ENCODE measurements at regions not wholly inside any gene's neighbourhood (a gene's known extent, or its start where the extent isn't known, plus 50 kb on each side); places are given as distances from the start of the nearest gene placed in this dataset.

DNA sequence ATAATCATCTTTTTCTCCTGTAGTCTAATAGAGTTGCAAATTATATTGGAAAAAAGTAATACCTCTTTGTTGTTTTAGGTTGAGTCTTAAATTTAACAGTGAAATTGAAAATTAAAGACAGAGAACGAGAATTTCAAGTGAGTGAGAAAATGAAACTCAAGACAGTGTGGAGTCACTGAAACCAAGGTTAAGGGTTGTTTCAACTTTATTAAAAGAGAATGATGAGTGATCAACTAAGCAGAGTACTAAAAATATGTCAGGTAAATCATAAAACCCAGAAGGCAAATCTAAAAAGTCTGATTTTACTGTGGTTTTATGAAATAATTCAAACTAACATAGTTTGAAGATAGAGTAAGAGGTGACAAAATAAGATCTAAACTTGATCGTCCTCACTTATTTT is 782.5 kb upstream of the SEMA6D start (continued):
- TF ChIP-seq, protein P1, sequence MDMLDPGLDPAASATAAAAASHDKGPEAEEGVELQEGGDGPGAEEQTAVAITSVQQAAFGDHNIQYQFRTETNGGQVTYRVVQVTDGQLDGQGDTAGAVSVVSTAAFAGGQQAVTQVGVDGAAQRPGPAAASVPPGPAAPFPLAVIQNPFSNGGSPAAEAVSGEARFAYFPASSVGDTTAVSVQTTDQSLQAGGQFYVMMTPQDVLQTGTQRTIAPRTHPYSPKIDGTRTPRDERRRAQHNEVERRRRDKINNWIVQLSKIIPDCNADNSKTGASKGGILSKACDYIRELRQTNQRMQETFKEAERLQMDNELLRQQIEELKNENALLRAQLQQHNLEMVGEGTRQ (IDR thresholded peaks at IDR 0.05; ENCODE audit: low read length), result no peak
- TF ChIP-seq SP2 (IDR thresholded peaks at IDR 0.05; ENCODE audit: low read length) (no peak), MAFK (IDR thresholded peaks at IDR 0.05; ENCODE audit: low read depth, low read length) (no peak)

All from H1 (cell line).